ENCODE measurements at regions not wholly inside any gene's neighbourhood (a gene's known extent, or its start where the extent isn't known, plus 50 kb on each side); places are given as distances from the start of the nearest gene placed in this dataset.

DNA sequence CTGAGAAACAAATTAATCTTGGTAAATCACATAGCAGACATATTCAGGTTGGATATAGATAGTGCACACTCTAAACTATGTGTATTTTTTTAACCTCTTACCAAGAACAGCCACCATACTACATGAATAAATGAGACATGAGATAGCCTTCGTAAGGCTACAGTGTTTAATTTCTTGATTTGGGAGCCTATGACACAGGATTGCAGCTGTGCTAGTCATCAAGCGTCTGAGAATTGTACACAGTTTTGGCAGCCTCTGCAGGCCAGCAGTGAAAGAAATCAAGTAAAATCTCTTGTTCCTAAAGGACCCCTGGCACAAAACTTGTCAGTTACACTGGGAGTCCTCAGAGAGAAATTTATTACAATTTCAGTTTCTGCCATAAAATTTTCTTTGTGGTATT is 236.1 kb downstream of the C12orf50 start:
- DNase-seq (ENCODE audit: low spot score), result peak; percentile 6

DNA sequence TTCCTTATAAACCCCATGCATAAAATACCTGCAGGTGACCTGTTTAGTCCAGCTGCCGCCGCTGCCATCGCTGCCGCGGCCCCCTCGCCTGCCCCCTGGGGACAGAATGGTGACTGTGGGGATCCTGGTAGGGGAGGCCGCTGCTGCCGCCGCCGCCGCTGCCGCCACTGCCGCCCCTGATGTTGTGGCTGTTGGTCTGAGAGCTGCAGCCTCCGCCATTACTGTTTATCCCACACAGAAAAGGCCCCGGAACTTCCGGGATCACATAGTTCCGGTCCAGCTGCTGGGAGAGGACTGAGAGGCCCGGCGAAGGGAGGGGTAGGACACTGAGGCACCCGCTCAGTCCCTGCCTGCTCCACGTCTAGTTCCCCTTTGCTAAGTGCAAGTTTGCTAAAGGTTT is 244.9 kb downstream of the C12orf50 start:
- no peak for DNase-seq (ENCODE audit: low spot score)

- no peak for DNase-seq (ENCODE audit: low spot score)
These were observed 245.7 kb downstream of the C12orf50 start for GRCh38 chr12:87783467-87783866.

- no peak for DNase-seq (ENCODE audit: low spot score)
These were observed 246.4 kb downstream of the C12orf50 start for GRCh38 chr12:87782838-87783237.

DNA sequence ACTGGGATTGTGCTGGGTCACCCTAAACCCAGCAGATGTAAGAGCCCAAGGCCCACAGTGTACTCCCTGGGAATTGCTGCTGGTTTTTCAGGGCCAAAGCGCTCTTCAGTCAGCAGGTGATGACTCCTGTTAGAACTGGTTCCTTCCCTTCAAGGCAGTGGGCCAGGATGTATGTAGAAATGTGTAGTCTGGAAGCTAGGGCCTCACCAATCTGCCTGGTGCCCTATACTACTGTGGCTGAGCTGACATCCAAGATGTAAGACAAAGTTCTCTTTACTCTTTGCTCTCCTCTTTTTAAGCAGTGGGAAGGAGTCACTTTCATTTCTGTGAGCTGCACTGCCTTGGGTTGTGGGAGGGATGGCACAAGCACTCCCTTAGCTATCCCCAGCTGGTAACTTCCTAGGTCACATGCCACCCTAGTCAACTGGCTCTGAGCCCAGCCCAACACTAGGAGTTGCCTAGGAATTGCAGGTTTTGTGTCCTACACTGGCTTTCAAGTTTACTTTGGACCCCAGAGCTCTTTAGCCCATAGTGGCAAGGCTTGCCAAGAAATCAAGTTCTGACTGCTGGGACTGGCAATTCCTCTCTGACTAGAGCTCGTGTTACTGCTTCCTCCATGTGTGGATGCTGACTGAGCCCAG is 249.2 kb downstream of the C12orf50 start:
- DNase-seq (ENCODE audit: low spot score), result no peak

DNA sequence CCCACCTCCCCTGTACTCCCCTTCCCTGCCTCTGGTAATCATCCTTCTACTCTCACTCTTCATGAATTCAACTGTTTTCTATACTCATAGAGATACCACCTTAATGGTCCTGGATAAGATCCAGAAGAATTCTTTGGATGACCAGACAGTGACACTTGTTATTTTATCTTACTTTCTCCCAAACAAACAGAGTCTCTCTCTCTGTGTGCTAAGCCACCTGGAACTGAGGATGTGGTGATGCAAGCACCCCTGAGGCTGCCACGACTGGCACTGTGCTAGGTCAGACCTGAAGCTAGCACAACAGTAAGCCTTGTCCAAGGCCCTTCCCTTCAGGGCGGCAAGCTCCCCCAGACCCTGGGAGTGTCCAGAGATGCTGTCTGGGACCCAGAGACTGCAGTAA is 250.2 kb downstream of the C12orf50 start:
- no peak for DNase-seq (ENCODE audit: low spot score)

DNA sequence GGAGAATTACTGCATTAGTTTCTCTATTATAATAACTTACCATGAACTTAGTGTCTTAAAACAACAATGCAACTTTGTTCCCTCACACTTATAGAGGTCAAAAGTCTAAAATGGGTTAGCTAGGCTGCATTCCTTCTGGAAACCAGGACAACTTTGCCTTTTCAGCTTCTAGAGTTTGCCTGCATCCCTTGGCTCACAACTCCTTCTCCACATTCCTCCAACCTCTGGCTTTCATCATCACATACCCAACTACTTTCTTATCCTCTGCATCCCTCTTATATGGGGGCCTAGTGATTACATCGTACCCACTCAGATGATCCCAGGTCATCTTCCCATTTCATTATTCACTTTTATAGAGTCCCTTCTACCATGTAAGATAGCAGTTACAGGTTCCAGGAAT is 251.1 kb downstream of the C12orf50 start:
- DNase-seq (ENCODE audit: low spot score), result no peak

GRCh38 chr12:87775784-87776183 is 253.4 kb downstream of the C12orf50 start:
- DNase-seq (ENCODE audit: low spot score), result no peak

DNA sequence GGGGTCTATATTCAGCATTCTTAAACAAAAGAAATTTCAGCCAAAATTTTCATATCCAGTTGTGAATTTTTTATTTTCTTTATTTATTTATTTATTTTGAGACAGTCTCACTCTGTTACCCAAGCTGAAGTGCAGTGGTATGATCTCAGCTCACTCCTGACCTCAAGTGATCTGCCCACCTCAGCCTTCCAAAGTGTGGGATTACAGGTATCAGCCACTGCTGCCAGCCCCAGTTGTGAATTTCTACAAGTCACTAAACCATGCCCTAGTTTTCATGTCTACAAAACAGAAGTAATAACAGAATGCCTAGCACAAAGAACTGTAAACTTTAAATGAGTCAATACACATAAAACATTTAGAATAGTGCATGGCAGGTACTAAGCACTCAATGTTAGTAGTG is 254.2 kb downstream of the C12orf50 start:
- no peak for DNase-seq (ENCODE audit: low spot score)

DNA sequence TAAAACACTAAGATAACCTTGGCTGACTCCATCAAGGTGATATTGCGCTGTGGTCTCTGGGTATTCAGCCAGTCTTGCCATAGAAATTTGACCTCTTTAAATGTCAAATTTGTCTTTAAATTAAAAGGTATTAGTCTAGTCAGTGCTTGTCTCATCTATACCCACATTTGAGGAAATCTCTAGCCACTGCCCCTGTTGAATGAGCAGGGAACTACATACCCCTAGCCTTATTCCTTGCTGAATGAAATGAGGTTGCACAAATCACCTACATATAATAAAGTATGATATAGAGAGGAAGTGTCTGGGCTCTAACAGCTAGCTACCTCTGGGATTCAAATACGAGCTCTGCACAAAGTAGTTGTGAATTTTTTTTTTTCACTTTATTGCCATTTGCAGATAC is 256.8 kb downstream of the C12orf50 start:
- DNase-seq (ENCODE audit: low spot score), result no peak

GRCh38 chr12:87768501-87769287 is 260.5 kb downstream of the C12orf50 start:
- DNase-seq (ENCODE audit: low spot score), result no peak

- no peak for DNase-seq (ENCODE audit: low spot score)
These were observed 263.2 kb downstream of the C12orf50 start for GRCh38 chr12:87766044-87766443.

DNA sequence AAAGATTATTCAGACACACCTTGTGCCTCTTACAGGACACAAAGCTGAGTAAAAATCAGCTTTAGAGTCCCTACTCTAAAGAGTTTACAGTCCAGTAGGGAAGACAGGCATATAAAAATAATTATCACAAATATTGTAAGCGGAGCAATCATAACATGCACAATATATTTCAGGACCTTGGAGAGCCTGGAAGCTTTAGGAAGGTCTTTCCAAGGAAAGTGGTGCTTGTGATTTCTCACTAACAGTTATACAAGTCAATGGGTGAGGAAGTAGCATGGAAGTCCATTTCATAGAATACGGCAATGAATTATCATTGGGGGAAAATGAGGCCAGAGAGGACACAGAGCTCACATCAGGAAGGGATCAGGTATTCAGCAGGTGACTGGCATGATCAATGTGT is 268.3 kb downstream of the C12orf50 start:
- no peak for DNase-seq (ENCODE audit: low spot score)

DNA sequence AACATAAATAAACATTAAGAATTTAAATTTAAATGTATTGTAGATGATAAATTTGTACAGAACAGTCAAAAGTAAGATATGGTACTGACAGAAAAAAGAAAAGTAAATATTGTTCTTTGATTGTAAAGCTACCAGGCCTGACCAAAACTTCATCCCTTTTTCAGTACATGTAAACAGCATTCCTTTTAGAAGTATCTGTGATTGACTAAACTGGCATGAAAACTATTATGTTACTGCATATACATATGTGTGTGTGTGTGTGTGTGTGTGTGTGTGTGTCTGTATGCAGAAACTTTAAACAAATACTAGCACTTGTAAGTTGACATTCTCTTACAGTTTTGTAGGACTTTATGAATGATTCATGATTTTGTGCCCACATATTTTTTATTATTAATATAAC is 270.9 kb downstream of the C12orf50 start:
- no peak for DNase-seq (ENCODE audit: low spot score)

GRCh38 chr12:87756721-87757120 is 272.5 kb downstream of the C12orf50 start:
- DNase-seq (ENCODE audit: low spot score), result no peak

- DNase-seq (ENCODE audit: low spot score), result peak; percentile 8
These were observed 273.1 kb downstream of the C12orf50 start for GRCh38 chr12:87756111-87756510.

DNA sequence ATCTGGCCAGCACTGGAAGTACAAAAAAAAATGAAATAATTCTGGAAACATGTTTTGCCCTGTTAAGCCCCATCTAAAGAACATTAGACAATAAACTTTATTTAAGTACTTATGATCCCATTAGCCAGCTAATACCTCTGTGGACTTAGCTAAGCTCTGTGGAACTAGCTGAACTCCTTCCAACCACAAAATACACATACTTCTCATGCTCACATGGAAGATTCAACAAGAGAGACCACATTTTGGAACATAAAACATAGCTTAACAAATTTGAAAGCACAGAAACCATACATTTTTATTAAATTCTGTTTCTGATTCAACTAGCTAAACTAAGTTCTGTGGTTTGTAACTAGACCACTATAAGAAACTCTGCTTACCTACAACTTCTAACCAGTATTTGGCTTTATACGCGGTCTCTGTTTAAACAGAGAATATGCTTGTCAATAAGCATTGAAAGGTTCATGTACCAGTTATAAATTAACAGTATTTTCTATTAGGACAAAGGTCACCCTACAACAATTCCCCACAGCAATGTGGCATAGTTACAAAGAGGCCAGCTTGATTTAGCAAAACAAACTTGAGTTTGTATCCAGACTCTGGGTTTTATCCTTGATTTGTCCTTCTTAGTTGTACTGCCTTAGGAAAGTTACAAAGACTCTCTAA is 300.1 kb downstream of the C12orf50 start:
- DNase-seq (ENCODE audit: low spot score), result no peak

DNA sequence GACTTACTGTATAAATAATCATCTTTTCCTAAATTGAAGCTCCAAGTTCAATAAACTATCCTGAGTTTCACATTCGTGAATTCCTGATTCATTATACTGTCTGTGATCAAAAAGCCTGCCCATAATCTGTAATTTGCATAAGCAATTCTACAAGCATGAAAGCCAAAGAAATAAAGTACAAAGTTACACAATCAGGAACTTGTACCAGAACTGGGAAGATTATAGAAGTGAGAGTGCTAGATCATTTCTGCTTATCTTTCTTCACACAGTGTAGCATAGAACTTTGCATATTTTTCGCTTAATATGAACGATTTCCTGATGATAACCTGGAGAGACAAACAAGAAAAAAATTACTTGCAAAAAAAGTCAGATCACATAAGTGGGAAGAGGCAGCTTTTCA is 308.2 kb downstream of the C12orf50 start:
- no peak for DNase-seq (ENCODE audit: low spot score)

GRCh38 chr12:87704374-87704773 is 324.8 kb downstream of the C12orf50 start:
- DNase-seq (ENCODE audit: low spot score), result no peak

GRCh38 chr12:87690236-87690810 is 338.9 kb downstream of the C12orf50 start:
- DNase-seq (ENCODE audit: low spot score), result no peak

DNA sequence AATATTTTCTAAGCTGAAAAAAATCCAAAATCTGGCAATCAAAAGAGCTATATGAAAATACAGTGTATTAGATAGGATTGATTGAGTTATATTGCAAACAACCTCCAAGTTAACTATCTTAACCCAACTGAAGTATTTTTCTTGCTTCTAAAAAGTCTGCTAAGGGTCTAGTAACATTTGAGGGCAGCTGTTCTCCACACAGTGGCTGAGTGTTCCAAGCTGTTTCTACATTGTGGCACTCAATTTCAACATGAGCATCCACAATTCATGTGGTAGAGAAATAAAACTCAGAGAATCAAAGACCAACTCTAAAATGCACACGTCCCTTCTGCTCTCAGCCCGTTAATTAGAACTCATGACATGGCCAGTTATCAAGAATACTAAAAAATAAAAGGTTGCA is 340.0 kb downstream of the C12orf50 start:
- DNase-seq (ENCODE audit: low spot score), result no peak

- peak; percentile 6 for DNase-seq (ENCODE audit: low spot score)
These were observed 341.8 kb downstream of the C12orf50 start for GRCh38 chr12:87687362-87687761.

- no peak for DNase-seq (ENCODE audit: low spot score)
These were observed 343.5 kb downstream of the C12orf50 start for GRCh38 chr12:87685696-87686095.

Measured in hepatic stellate cell (primary cell).